Ascending aorta (tissue), 2 donors: ENCODE measurements at regions not wholly inside any gene's neighbourhood (a gene's known extent, or its start where the extent isn't known, plus 50 kb on each side); places are given as distances from the start of the nearest gene placed in this dataset.

Source experiments
- DNase-seq, 2 donors: peaks; one replicate each; pipeline ENCODE4 v3.0.0-alpha.2; 2019; ENCODE audit warnings: low spot score in 2 of 2
- H3K27ac ChIP-seq, 2 donors: fragments of 200-600 bp; sonication (generic); one replicate each; pipeline ENCODE4 v1.5.1; 2016 to 2017; ENCODE audit warnings: mild to moderate bottlenecking in 1 of 2
- H3K27me3 ChIP-seq: fragments of 200-600 bp; sonication (generic); one replicate; pipeline ENCODE4 v1.5.1; 2017
- H3K36me3 ChIP-seq, 2 donors: fragments of 200-600 bp; sonication (generic); one replicate each; pipeline ENCODE4 v1.5.1; 2016
- H3K4me1 ChIP-seq, 2 donors: fragments of 200-600 bp; sonication (generic); one replicate each; pipeline ENCODE4 v1.5.1; 2016 to 2017; ENCODE audit warnings: mild to moderate bottlenecking in 1 of 2
- H3K4me3 ChIP-seq, 2 donors: fragments of 200-600 bp; sonication (generic); one replicate each; pipeline ENCODE4 v1.5.1; 2016 to 2017; ENCODE audit warnings: mild to moderate bottlenecking in 1 of 2
- H3K9me3 ChIP-seq, 2 donors: fragments of 200-600 bp; sonication (generic); one replicate each; pipeline ENCODE4 v1.5.1; 2016
- intact Hi-C: fragments of 100-400 bp; cut with DNase I; formaldehyde crosslinking; loops from one replicate; pipeline ENCODE4 v1.15.1; 2023
- TF ChIP-seq, protein P1 (sequence below), 3 experiments: fragments of 200-600 bp in 2 of 3; fragments of 450-650 bp in 1 of 3; sonication (generic) in 2 of 3; IDR thresholded peaks; one replicate each; pipeline ENCODE4 v1.5.1; 2016 to 2019; ENCODE audit warnings: antibody characterized with exemption in 3 of 3, mild to moderate bottlenecking in 1 of 3, moderate library complexity in 1 of 3

DNA sequence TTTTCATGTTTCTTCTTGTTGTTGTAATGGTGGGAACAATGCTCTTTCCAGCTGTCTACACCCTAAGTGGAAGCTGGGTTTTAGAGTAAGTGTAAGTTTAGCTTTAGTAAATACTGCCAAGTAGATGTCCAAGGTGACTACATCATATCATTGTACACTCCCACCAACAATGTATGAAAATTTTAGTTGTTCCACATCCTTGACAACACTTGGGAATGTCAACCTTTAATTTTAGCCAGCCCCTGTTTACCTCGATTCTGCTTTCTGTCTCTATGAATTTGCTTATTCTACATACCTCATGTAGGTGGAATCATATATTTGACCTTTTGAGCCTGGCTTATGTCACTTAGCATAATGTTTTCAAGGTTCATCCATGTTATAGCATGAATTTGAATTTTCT lies 93.0 kb downstream of the MTPAP start:
- intact Hi-C loops: no loop called here

GRCh38 chr10:30254926-30255325 lies 94.2 kb downstream of the MTPAP start:
- H3K36me3 ChIP-seq: no peaks in the 10 kb centered on the region
- no peaks in the 10 kb centered on the region for H3K9me3 ChIP-seq
- H3K4me1 ChIP-seq: no peaks in the 10 kb centered on the region
- no peak overlapping the region for H3K27ac ChIP-seq
- H3K4me3 ChIP-seq: no peak overlapping the region
- DNase-seq: no peak
- TF ChIP-seq, protein P1, sequence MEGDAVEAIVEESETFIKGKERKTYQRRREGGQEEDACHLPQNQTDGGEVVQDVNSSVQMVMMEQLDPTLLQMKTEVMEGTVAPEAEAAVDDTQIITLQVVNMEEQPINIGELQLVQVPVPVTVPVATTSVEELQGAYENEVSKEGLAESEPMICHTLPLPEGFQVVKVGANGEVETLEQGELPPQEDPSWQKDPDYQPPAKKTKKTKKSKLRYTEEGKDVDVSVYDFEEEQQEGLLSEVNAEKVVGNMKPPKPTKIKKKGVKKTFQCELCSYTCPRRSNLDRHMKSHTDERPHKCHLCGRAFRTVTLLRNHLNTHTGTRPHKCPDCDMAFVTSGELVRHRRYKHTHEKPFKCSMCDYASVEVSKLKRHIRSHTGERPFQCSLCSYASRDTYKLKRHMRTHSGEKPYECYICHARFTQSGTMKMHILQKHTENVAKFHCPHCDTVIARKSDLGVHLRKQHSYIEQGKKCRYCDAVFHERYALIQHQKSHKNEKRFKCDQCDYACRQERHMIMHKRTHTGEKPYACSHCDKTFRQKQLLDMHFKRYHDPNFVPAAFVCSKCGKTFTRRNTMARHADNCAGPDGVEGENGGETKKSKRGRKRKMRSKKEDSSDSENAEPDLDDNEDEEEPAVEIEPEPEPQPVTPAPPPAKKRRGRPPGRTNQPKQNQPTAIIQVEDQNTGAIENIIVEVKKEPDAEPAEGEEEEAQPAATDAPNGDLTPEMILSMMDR (IDR thresholded peaks at IDR 0.05): no peak
- H3K27me3 ChIP-seq: no peaks in the 10 kb centered on the region
- intact Hi-C loops: no loop called here

More for the DNA sequence above, 93.0 kb downstream of the MTPAP start:
- TF ChIP-seq, protein P1 (IDR thresholded peaks at IDR 0.05): no peak
- Histone ChIP-seq H3K9me3 (no peaks in the 10 kb centered on the region), H3K36me3 (no peaks in the 10 kb centered on the region), H3K27ac (no peak overlapping the region), H3K4me1 (no peaks in the 10 kb centered on the region), H3K27me3 (no peaks in the 10 kb centered on the region), H3K4me3 (no peak overlapping the region)
- no peak for DNase-seq

DNA sequence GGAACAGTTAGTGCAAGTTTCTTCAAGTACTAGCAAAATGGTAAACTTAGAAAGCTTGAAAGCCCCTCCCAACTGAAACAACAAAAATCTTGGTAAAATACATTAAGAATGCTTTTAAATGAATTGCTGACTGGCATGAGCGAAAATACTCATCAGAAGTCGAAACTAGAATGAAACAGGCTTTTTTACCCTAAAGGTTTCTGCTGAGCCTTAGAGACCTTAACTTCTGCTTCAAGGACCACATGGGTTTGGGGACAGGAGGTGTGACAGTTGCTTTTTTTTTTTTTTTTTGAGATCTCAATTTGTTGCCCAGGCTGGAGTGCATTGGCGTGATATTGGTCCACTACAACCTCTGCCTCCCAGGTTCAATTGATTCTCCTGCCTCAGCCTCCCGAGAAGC lies 100.3 kb downstream of the MTPAP start:
- no peak overlapping the region for H3K27ac ChIP-seq
- intact Hi-C loops: loop anchor here (10.0 kb wide), 1 partner anchor 184 kb away; no protein-coding TSS in a partner anchor
- no peak for DNase-seq

GRCh38 chr10:30247704-30248103 lies 101.4 kb downstream of the MTPAP start:
- TF ChIP-seq, protein P1 (IDR thresholded peaks at IDR 0.05): no peak
- Histone ChIP-seq H3K27me3 (no peaks in the 10 kb centered on the region), H3K4me1 (no peaks in the 10 kb centered on the region), H3K36me3 (no peaks in the 10 kb centered on the region), H3K9me3 (no peaks in the 10 kb centered on the region), H3K4me3 (no peak overlapping the region), H3K27ac (no peak overlapping the region)
- DNase-seq: no peak
- intact Hi-C loops: loop anchor here (10.0 kb wide), 1 partner anchor 183 kb away; no protein-coding TSS in a partner anchor

More for the DNA sequence above, 100.3 kb downstream of the MTPAP start:
- TF ChIP-seq, protein P1 (IDR thresholded peaks at IDR 0.05): no peak
- no peak overlapping the region for H3K4me3 ChIP-seq
- no peaks in the 10 kb centered on the region for H3K9me3 ChIP-seq
- no peaks in the 10 kb centered on the region for H3K27me3 ChIP-seq
- no peaks in the 10 kb centered on the region for H3K36me3 ChIP-seq
- no peaks in the 10 kb centered on the region for H3K4me1 ChIP-seq

DNA sequence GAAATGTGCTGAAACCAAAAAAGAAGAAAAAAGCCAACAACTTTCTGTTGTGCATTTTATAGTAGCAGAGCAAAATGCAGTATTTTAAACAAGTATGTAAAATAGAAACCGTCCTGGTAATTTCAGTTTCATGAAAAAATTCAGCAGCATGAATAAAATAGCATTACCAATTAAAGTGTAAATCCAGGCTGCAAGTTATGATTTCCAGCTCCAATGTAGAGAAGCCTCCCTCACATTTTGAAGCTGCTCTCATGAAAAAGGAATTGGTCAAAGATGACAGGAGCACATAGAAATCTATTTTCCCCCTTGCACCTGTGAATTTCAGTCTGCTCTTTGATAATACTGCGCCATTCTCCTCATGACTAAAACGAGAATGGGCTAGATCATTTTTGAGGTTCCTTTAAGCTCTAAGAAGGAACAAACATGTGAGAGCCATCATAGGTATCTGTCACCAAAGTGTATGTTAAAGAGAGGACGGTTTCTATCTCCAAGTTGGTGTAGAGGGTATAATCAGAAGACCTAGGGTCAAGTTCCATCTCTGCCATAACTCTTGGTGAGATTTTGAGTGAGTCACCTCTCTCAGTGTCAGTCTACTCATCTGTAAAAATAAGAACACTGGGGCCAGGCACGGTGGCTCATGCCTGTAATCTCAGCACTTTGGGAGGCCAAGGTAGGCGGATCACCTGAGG lies 107.5 kb downstream of the MTPAP start:
- no peaks in the 10 kb centered on the region for H3K4me1 ChIP-seq
- TF ChIP-seq, protein P1 (IDR thresholded peaks at IDR 0.05): no peak
- H3K36me3 ChIP-seq: no peaks in the 10 kb centered on the region
- no peak for DNase-seq
- H3K9me3 ChIP-seq: no peaks in the 10 kb centered on the region
- no peak overlapping the region for H3K4me3 ChIP-seq
- intact Hi-C loops: loop anchor here (1.0 to 10.0 kb wide), 2 partner anchors 177 to 243 kb away; no protein-coding TSS in a partner anchor
- no peak overlapping the region for H3K27ac ChIP-seq
- no peaks in the 10 kb centered on the region for H3K27me3 ChIP-seq
